T-helper 9 cell (primary cell): ENCODE measurements at regions not wholly inside any gene's neighbourhood (a gene's known extent, or its start where the extent isn't known, plus 50 kb on each side); places are given as distances from the start of the nearest gene placed in this dataset.
"Not testable (repeated sequence)": the region's sequence is repeated elsewhere in the genome, so short reads cannot be mapped to it uniquely, and the experiment has no call there.

Source experiments
- DNase-seq: peaks from one replicate; pipeline ENCODE4 v3.0.0-alpha.2; 2020

DNA sequence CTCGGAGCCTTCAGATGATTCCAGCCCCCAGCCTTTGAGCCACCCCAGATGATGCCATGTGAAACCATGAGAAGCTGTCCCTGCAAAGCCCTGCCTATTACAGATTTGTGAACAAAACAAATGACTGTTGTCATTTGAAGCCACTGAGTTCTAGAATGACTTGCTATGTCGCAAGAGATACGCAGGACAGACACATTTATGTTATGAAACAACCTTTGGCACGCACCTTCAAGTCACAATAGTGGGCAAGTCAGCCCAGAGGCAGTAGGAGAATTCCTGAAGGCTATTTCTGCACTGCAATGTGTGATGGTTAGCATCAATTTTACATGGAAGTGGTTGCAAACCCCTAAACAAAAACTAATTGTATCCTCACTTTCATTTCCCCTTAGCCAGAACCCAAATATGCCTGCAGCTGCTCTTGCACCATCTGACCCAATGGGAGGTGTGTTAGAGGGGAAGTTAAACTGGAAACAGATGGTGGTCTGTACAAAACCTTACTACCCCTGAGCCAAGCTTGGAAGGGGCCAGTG lies 174.4 kb upstream of the ATP6AP2 start:
- DNase-seq = no peak

GRCh38 chrX:40405399-40405798 lies 175.4 kb upstream of the ATP6AP2 start:
- no peak for DNase-seq

GRCh38 chrX:40403757-40404156 lies 177.0 kb upstream of the ATP6AP2 start:
- no peak for DNase-seq

DNA sequence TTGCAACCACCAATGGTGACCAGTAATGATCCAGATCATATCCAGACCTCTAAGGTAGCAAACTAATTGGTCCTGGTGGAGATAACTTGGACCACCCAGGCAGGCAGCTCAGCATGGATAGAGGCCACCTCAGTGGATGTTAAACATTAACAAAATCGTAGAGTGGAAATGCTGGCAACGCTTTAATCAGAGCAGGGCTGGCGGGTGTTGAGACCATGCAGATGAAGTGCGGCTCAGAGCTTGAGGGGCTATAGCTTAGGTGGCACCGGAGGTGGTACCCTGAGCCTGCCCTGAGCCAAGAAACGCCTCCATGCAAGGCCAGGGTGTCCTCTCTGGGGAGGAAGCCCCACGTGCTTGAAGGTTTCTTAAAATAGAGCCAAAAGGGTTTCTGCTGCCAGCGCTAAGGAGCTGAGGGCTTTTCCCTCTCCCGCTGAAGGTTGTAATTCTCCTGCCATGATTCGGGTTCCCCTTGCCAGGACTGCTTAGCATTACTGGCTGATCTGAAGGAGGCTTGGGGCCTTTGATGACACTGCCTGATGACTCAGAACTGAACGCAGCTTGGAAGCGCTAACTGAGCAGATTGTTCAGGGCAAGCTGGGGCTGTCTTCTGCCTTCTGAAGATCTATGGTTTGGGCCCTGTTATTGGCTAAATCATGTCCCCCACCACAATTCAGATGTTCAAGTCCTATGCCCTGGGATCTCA lies 177.8 kb upstream of the ATP6AP2 start:
- no peak for DNase-seq

- DNase-seq = no peak
Measured at GRCh38 chrX:40395102-40395501, 185.7 kb upstream of the ATP6AP2 start.

DNA sequence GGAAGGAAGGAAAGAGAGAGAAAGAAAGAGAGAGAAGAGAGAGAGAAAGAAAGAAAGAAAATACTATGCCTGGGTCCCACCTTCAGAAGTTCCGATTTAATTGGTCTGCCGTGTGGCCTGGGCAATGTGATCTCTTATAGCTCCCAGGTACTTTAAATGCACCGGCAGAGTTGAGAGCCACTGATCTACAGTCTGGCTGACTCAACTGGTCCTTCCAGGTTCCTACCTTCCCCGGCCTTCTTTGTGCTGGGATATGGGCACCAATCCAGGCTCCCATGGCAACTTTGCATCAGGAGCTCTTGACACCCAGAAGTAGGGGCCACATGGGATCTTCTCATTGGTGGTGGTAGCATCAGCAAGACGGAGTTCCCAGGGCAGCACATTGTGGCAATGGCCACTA lies 186.5 kb upstream of the ATP6AP2 start:
- no peak for DNase-seq

DNA sequence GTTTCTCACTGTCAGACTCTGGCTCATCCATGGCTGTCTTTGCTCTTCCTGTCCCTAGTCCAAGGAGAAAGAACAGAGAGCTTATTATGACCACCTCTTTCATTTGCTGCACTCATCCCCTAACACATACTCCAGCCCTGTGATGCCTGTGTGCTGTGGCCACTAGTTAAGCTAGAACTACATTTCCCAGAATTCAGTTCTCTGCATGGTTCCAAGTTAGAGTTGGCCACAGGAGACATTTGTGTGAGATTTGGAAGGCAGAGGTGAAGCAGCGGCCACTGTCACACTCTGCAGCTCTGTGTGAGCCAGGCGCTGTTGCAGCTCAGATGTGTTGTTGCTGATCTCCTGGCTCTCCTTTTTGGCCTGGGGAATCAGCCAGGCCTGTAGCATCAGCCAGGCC lies 188.2 kb upstream of the ATP6AP2 start:
- DNase-seq = no peak

- no peak for DNase-seq
Measured at GRCh38 chrX:40391662-40392061, 189.1 kb upstream of the ATP6AP2 start.

DNA sequence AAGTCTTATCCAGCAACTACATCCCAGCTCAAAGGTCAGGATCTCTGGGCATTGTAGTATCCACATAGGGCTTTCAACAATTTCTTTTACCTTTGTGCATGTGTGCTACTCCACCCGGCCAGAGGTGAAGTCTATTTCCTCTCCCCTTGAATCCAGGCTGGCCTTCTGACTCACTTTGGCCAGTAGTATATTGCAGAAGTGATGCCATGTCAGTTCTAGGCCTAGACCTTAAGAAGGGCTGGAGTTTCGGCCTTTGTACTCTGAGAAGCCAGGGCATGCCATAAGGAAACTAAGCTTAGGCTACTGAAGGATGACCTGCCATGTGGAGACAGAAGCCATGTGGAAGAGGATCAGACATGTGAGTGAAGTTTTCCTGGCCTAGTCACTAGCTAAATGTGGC lies 191.2 kb upstream of the ATP6AP2 start:
- no peak for DNase-seq

GRCh38 chrX:40388441-40388840 lies 192.3 kb upstream of the ATP6AP2 start:
- no peak for DNase-seq

- not testable (repeated sequence) for DNase-seq
Measured at GRCh38 chrX:40387869-40388268, 192.9 kb upstream of the ATP6AP2 start.

GRCh38 chrX:40387311-40387710 lies 193.5 kb upstream of the ATP6AP2 start:
- not testable (repeated sequence) for DNase-seq

- DNase-seq = no peak
Measured at GRCh38 chrX:40385682-40386081, 195.1 kb upstream of the ATP6AP2 start.

- no peak for DNase-seq
Measured at GRCh38 chrX:40385256-40385655, 195.5 kb upstream of the ATP6AP2 start.

GRCh38 chrX:40383969-40384368 lies 196.8 kb upstream of the ATP6AP2 start:
- DNase-seq = no peak

DNA sequence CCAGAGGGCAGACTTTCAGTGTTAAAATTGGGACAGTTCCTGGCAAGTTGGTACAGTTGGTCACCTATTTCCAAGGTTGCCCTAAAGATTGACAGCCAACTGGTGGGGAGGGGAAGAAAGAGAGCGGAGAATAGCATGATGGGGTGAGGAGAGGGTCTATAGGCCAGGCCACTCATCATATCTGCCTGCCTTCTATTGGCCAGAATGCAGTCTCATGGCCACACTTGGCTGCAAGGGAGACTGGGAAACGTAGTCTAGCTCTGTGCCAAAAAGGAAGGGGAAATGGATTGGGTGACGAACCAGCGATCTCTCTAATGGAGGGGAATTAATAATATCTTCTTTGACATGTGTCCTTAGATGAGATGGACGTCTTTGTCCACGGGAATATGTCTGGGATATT lies 197.4 kb upstream of the ATP6AP2 start:
- DNase-seq = no peak

DNA sequence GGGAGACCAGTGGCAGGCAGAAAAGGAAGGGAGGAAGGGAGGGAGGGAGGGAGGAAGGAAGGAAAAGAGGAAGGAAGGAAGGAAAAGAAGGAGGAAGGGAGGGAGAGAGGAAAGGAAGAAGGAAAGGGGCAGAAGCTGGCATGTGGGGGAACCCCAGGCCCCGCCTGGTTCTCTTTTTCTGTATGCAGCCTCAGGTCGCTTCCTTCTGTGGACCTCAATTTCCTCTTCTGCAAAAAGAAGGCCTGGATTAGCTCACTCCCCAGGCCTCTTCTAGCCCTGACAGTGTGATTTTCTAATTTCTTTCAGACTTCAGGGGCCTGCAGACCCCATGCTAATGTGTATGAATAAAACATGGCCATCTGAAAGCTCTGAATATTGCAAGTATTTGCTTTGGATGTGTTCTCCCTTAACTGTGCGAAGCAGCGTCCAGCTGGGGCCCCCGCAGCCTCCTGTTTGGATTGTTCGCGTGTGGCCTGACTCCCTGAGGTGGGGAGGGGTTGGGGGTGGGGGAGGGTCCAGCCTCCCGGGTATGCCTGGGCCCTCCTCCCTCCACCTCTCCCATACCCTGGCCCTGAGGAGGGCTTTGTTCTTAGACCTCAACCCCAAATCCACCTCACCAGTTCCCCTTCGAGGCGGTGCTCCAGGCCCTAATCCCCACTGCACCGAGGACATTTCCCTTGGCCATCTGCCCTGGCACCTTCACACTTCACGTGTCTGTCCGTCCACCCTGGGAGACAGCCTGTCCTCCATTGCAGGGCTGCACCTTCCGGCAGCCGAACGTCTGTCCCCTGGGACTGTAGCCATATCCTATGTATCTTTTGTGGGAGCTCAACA lies 199.9 kb upstream of the ATP6AP2 start:
- DNase-seq = no peak

GRCh38 chrX:40377684-40378083 lies 203.1 kb upstream of the ATP6AP2 start:
- no peak for DNase-seq

DNA sequence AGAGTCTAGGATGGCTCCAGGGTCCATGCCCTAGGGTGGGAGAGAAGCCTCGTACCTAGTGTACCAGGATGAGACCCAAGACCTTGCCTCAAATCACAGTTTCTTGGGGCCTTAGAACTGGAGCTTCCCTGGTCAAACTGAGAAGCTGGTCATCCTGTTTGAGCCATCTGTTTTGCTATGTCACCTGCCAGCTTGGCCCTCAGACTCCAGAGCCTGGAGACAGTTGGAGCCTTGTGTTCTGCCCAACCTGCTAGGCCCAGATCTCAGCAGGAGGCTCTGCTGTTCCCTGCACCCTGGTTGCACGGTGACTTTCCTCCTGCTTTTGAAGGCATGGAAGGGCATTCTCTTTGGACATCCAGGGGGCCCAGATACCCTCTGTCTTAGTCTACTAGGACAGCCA lies 206.3 kb upstream of the ATP6AP2 start:
- DNase-seq = no peak

DNA sequence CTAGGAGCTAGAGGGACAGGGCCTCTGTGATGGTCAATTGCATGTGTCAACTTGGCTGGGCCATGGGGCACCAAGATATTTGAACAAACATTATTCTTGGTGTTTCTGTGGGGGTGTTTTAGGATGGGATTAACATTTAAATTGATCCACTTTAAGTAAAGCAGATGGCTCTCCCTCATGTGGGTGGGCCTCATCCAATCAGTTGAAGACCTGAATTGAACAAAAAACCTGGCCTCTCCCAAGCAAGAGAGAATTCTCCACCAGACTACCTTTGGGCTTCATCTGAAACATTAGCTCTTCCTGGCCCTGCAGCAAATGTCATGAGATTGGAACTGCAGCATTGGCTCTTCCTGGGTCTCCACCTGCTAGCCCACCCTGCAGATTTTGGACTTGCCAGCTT lies 207.1 kb upstream of the ATP6AP2 start:
- DNase-seq = no peak

- no peak for DNase-seq
Measured at GRCh38 chrX:40373025-40373424, 207.7 kb upstream of the ATP6AP2 start.

DNA sequence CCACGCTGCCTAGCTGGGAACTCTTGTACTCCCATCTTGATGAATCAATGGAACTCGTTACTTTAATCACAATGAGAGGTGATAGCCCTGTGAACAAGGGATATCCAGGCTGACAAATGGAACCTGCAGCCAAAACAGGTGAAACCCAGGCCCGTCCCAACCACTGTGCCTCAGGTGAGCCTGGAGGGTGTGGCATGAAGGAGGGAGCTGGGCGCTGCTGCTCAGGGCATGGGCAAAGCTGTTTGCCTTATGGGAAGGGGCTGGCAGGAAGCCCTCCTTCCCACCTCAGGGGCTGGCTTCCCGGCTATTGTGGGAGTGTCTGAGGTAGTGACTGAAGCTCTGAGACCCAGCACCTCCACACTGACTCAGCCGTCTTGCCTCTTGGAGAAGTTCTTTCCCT lies 209.4 kb upstream of the ATP6AP2 start:
- DNase-seq = no peak

GRCh38 chrX:40368611-40369061 lies 212.1 kb upstream of the ATP6AP2 start:
- DNase-seq = no peak

GRCh38 chrX:40366661-40367060 lies 214.1 kb upstream of the ATP6AP2 start:
- no peak for DNase-seq
